Kidney glomerular epithelial cell (primary cell): ENCODE measurements at regions not wholly inside any gene's neighbourhood (a gene's known extent, or its start where the extent isn't known, plus 50 kb on each side); places are given as distances from the start of the nearest gene placed in this dataset.

Experiments used
- DNase-seq: peaks from one replicate; lab custom pipeline; 2025; lab: John Stamatoyannopoulos, UW

- DNase-seq: no peak
Measured at GRCh38 chr12:95607642-95608041, 56.4 kb upstream of the USP44 start.

DNA sequence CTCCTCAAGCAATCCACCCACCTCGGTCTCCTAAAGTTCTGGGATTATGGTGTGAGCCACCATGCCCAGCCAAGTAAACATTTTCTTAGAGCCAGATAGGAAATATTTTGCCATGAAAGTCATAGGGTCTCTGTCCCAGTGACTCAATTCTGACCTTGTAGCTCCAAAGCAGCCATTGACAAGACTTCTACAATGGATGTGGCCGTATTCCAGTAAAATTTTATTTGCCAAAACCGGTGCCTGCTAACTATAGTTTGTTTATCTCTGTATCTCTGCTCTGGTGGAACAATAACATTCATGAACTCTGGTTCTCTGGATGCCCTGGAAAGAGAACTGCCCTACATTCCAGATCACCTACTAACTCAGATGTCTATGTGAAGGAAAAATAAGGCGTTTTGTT is 54.6 kb upstream of the USP44 start:
- DNase-seq: no peak

- DNase-seq: peak; percentile 82
Measured at GRCh38 chr12:95605087-95605486, 53.8 kb upstream of the USP44 start.

- no peak for DNase-seq
Measured at GRCh38 chr12:95603351-95604145, 52.3 kb upstream of the USP44 start.

DNA sequence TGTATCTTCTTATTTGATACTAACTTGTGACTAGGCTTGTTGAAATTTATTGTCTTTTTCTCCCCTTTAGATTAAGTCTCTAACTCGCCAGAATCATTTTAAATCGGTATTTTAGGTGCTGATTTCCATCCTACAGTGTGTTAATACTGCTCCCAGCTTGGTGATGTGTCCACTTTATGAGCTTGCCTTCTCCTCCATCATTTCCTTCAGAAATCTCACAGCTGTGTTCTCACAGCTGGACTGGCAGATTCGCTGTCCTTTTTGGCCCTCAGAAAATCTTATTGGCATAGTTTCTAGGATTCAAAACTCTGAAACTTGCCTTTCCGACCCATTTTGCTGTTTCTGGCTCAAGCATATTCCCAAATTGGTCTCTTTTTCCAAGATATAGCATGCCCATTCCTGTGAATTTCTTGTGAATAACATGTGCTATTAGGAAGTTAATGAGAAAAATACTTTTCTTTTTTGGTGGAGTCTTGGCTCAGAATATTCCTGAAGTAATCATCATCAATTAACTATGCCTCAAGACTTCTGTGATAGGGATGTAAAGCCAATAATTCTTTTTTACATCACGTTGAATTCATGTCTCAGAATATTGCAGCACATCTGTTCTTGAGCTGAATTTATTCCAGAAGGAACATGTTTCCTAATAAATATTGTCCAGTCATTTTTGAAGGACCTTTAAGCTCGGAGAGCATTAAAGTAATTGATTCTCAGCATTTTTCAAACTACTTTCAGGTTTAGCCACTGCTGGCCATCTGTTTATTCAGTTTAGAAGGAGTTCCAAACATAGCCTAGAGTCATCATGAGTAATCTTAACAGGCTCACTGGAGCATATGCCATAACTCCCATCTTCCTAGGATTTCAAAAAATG is 50.0 kb upstream of the USP44 start:
- DNase-seq: peak; percentile 64
